Body of pancreas (tissue), 4 donors: ENCODE measurements at regions not wholly inside any gene's neighbourhood (a gene's known extent, or its start where the extent isn't known, plus 50 kb on each side); places are given as distances from the start of the nearest gene placed in this dataset.

Source experiments
- ATAC-seq: fragments of 150-250 bp; one replicate; pipeline ENCODE4 v1.9.1; 2016
- DNase-seq, 4 donors: peaks; one replicate each; pipeline ENCODE4 v3.0.0-alpha.2; 2019
- H3K27ac ChIP-seq, 4 donors: fragments of 200-600 bp; sonication (generic); 1 replicate in 3 of 4; 2 replicates in 1 of 4; pipeline versions ENCODE4 v1.5.1 to v1.6.1; 2016 to 2019; ENCODE audit warnings: mild to moderate bottlenecking in 1 of 4, mixed read lengths in 1 of 4, moderate library complexity in 1 of 4
- H3K27me3 ChIP-seq, 2 donors: fragments of 200-600 bp; sonication (generic); one replicate each; pipeline ENCODE4 v1.6.0; 2016; ENCODE audit warnings: mild to moderate bottlenecking in 1 of 2
- H3K36me3 ChIP-seq, 2 donors: fragments of 200-600 bp; sonication (generic); replicated peaks in 1 of 2; 2 replicates each; pipeline ENCODE4 v1.5.1; 2016; ENCODE audit warnings: low read depth in 2 of 2; ENCODE audit not compliant: insufficient read depth in 1 of 2
- H3K4me1 ChIP-seq: fragments of 200-600 bp; sonication (generic); one replicate; pipeline ENCODE4 v1.6.0; 2016
- H3K4me3 ChIP-seq, 2 donors: fragments of 200-600 bp; sonication (generic); 1 replicate in 1 of 2; 2 replicates in 1 of 2; pipeline ENCODE4 v1.5.1; 2016 to 2019
- H3K9me3 ChIP-seq, 3 donors: fragments of 200-600 bp; sonication (generic); 1 replicate in 2 of 3; 2 replicates in 1 of 3; pipeline ENCODE4 v1.5.1; 2016
- CTCF ChIP-seq, 7 experiments: fragments of 450-650 bp in 4 of 7; fragments of 200-600 bp in 3 of 7; sonication (generic) in 3 of 7; IDR thresholded peaks; one replicate each; pipeline ENCODE4 v1.5.1; 2016 to 2019; ENCODE audit warnings: antibody characterized with exemption in 7 of 7
- POLR2A ChIP-seq, 3 donors: fragments of 450-650 bp; IDR thresholded peaks; one replicate each; pipeline ENCODE4 v1.6.1; 2016; ENCODE audit warnings: antibody characterized with exemption in 3 of 3, mild to moderate bottlenecking in 2 of 3
- WGBS, 2 donors: methylation state at CpG; one replicate each; pipeline ENCODE4 v1.1.5; 2017; 5-methylcytosine and 5-hydroxymethylcytosine counted together
- intact Hi-C: fragments of 100-400 bp; cut with DNase I; formaldehyde crosslinking; loops from one replicate; pipeline ENCODE4 v1.15.1; 2023

GRCh38 chr22:26798462-26799065, 141.2 kb downstream of the MIAT start:
- no peak for DNase-seq
- no peaks in the 10 kb centered on the region for H3K27me3 ChIP-seq
- TF ChIP-seq CTCF (IDR thresholded peaks at IDR 0.05) (no peak), POLR2A (IDR thresholded peaks at IDR 0.05) (no peak)
- no peak overlapping the region for H3K4me3 ChIP-seq
- H3K36me3 ChIP-seq: no peaks in the 10 kb centered on the region
- intact Hi-C loops: no loop called here
- no peaks in the 10 kb centered on the region for H3K4me1 ChIP-seq
- 65 to 75% methylated on average over 14 to 19 of the region's 19 CpGs for WGBS, 2 donors
- ATAC-seq: no peak
- H3K9me3 ChIP-seq: no peaks in the 10 kb centered on the region
- no peak overlapping the region for H3K27ac ChIP-seq

DNA sequence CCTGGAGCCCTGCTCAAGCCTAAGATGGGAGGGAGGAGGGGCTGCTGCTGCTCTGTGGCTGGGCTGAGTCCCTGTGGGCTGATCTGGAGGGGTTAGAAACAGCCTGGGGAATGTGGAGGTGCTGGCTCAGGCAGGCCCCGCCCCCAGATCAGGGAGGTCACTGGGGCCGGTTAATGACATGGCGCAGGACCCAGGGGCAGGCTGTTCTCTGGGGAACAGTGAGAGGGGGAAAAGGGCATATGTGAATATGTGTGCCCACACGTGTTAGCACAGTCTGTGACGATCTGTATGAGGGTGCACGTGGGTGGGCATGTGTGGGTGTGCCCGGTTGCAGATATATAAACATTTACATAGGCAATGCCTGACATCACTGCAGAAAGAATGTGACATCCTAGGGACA, 143.5 kb downstream of the MIAT start:
- H3K4me1 ChIP-seq: no peaks in the 10 kb centered on the region
- H3K4me3 ChIP-seq: no peak overlapping the region
- ATAC-seq (no peak), DNase-seq (no peak)
- intact Hi-C loops: no loop called here
- no peaks in the 10 kb centered on the region for H3K36me3 ChIP-seq
- WGBS, 2 donors: 61 to 65% methylated on average over 7 of the region's 7 CpGs
- no peak overlapping the region for H3K27ac ChIP-seq
- no peaks in the 10 kb centered on the region for H3K9me3 ChIP-seq
- H3K27me3 ChIP-seq: no peaks in the 10 kb centered on the region
- TF ChIP-seq POLR2A (IDR thresholded peaks at IDR 0.05): no peak
- TF ChIP-seq CTCF (IDR thresholded peaks at IDR 0.05): no peak

GRCh38 chr22:26801449-26801848, 144.1 kb downstream of the MIAT start:
- no peak for DNase-seq
- TF ChIP-seq POLR2A (IDR thresholded peaks at IDR 0.05) (no peak), CTCF (IDR thresholded peaks at IDR 0.05) (no peak)
- no peak for ATAC-seq
- no peak overlapping the region for H3K4me3 ChIP-seq
- no peak overlapping the region for H3K27ac ChIP-seq
- H3K27me3 ChIP-seq: no peaks in the 10 kb centered on the region
- H3K4me1 ChIP-seq: no peaks in the 10 kb centered on the region
- no peaks in the 10 kb centered on the region for H3K36me3 ChIP-seq
- intact Hi-C loops: no loop called here
- no peaks in the 10 kb centered on the region for H3K9me3 ChIP-seq
- 53 to 72% methylated on average over 1 of the region's 1 CpG for WGBS, 2 donors

DNA sequence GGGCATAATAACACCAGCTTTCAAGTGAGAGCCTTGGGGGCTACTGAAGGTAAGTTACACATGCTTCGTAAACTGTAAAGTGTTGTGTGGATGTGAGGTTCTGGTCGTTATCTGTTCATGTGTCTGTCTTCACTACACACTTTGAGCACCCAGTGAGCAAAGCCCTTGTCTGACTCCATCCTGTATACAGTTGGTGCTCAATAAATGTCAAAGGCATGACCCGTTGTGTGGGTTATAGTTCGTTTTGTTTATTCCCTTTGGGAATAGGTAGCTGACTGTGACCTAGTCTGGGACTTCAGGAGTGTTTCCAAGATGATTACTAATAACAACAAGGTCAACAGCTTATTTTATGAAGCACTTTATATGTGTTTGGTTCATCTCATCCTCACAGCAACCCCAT, 146.9 kb downstream of the MIAT start:
- 67 to 68% methylated on average over 4 of the region's 4 CpGs for WGBS, 2 donors
- intact Hi-C loops: no loop called here
- no peak for ATAC-seq
- no peak overlapping the region for H3K4me3 ChIP-seq
- DNase-seq: no peak
- H3K27me3 ChIP-seq: no peaks in the 10 kb centered on the region
- no peaks in the 10 kb centered on the region for H3K9me3 ChIP-seq
- H3K4me1 ChIP-seq: peaks cover 5% of the 10 kb centered on the region
- H3K36me3 ChIP-seq: no peaks in the 10 kb centered on the region
- no peak overlapping the region for H3K27ac ChIP-seq
- no peak for TF ChIP-seq CTCF (IDR thresholded peaks at IDR 0.05)
- no peak for TF ChIP-seq POLR2A (IDR thresholded peaks at IDR 0.05)

GRCh38 chr22:26804911-26805539, 147.6 kb downstream of the MIAT start:
- DNase-seq (no peak), ATAC-seq (no peak)
- H3K27me3 ChIP-seq: no peaks in the 10 kb centered on the region
- H3K36me3 ChIP-seq: no peaks in the 10 kb centered on the region
- no peak for TF ChIP-seq CTCF (IDR thresholded peaks at IDR 0.05)
- TF ChIP-seq POLR2A (IDR thresholded peaks at IDR 0.05): no peak
- H3K9me3 ChIP-seq: no peaks in the 10 kb centered on the region
- 35 to 52% methylated on average over 9 to 12 of the region's 12 CpGs for WGBS, 2 donors
- no peak overlapping the region for H3K27ac ChIP-seq
- H3K4me1 ChIP-seq: peaks cover 5% of the 10 kb centered on the region
- no peak overlapping the region for H3K4me3 ChIP-seq
- intact Hi-C loops: no loop called here
